ENCODE measurements at regions not wholly inside any gene's neighbourhood (a gene's known extent, or its start where the extent isn't known, plus 50 kb on each side); places are given as distances from the start of the nearest gene placed in this dataset.

- TF ChIP-seq CTCF (IDR thresholded peaks at IDR 0.05): no peak
- TF ChIP-seq POLR2A (IDR thresholded peaks at IDR 0.05): no peak
Measured at GRCh38 chr9:79001012-79001411, 570.8 kb upstream of the TLE4 start.

Measured in testis (tissue), 2 donors.